Tibial artery (tissue), 4 donors: ENCODE measurements at regions not wholly inside any gene's neighbourhood (a gene's known extent, or its start where the extent isn't known, plus 50 kb on each side); places are given as distances from the start of the nearest gene placed in this dataset.

ENCODE experiments used
- DNase-seq, 2 donors: peaks; one replicate each; pipeline ENCODE4 v3.0.0-alpha.2; 2019
- H3K27ac ChIP-seq, 2 donors: fragments of 200-600 bp; sonication (generic) in 1 of 2; 1 replicate in 1 of 2; 2 replicates in 1 of 2; pipeline ENCODE4 v1.5.1; 2018 to 2019; ENCODE audit warnings: mild to moderate bottlenecking in 1 of 2
- H3K27me3 ChIP-seq, 2 donors: fragments of 200-600 bp; sonication (generic) in 1 of 2; one replicate each; pipeline versions ENCODE4 v1.5.1 to v1.6.0; 2016 to 2019
- H3K36me3 ChIP-seq, 3 donors: fragments of 200-600 bp; sonication (generic) in 2 of 3; one replicate each; pipeline ENCODE4 v1.5.1; 2016 to 2019; ENCODE audit warnings: mild to moderate bottlenecking in 2 of 3
- H3K4me1 ChIP-seq, 4 donors: fragments of 200-600 bp; sonication (generic) in 2 of 4; 1 replicate in 3 of 4; 2 replicates in 1 of 4; pipeline ENCODE4 v1.5.1; 2016 to 2019
- H3K4me3 ChIP-seq, 2 donors: fragments of 200-600 bp; sonication (generic) in 1 of 2; 1 replicate in 1 of 2; 2 replicates in 1 of 2; pipeline ENCODE4 v1.5.1; 2018 to 2019; ENCODE audit warnings: mild to moderate bottlenecking in 2 of 2
- H3K9me3 ChIP-seq, 3 donors: fragments of 200-600 bp; sonication (generic) in 1 of 3; one replicate each; pipeline ENCODE4 v1.5.1; 2016 to 2019
- intact Hi-C: fragments of 100-400 bp; cut with DNase I; formaldehyde crosslinking; loops from one replicate; pipeline ENCODE4 v1.15.0; 2023; ENCODE audit warnings: low total_unique reads
- TF ChIP-seq, protein P1 (sequence below), 2 experiments: fragments of 200-600 bp in 1 of 2; fragments of 450-650 bp in 1 of 2; IDR thresholded peaks; one replicate each; pipeline ENCODE4 v1.5.1; 2017 to 2019; ENCODE audit warnings: antibody characterized with exemption in 2 of 2, mild to moderate bottlenecking in 1 of 2, moderate library complexity in 1 of 2

DNA sequence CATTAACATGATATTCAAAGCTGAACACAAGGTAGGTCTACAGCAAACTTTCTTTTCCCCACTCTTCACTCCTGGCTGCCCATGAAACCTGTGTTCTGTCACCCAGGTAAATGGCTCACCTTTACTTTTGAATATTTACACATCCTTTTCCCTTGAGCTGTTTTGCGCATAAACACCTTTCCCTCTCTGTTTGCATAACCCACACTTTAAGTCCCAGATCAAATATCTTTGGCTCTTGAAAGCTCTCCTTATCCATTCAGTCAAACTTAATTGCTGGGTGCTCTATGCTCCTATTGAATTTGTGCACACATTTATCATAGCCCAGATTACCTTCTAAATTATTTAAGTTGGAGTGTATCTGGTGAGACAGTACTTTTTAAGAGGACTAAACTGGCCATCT lies 51.7 kb upstream of the ATP8A1 start:
- TF ChIP-seq, protein P1, sequence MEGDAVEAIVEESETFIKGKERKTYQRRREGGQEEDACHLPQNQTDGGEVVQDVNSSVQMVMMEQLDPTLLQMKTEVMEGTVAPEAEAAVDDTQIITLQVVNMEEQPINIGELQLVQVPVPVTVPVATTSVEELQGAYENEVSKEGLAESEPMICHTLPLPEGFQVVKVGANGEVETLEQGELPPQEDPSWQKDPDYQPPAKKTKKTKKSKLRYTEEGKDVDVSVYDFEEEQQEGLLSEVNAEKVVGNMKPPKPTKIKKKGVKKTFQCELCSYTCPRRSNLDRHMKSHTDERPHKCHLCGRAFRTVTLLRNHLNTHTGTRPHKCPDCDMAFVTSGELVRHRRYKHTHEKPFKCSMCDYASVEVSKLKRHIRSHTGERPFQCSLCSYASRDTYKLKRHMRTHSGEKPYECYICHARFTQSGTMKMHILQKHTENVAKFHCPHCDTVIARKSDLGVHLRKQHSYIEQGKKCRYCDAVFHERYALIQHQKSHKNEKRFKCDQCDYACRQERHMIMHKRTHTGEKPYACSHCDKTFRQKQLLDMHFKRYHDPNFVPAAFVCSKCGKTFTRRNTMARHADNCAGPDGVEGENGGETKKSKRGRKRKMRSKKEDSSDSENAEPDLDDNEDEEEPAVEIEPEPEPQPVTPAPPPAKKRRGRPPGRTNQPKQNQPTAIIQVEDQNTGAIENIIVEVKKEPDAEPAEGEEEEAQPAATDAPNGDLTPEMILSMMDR (IDR thresholded peaks at IDR 0.05): no peak
- no peaks in the 10 kb centered on the region for H3K4me1 ChIP-seq
- H3K4me3 ChIP-seq: no peak overlapping the region
- H3K27me3 ChIP-seq: no peaks in the 10 kb centered on the region
- DNase-seq: no peak
- intact Hi-C loops: no loop called here
- H3K9me3 ChIP-seq: no peaks in the 10 kb centered on the region
- H3K36me3 ChIP-seq: no peaks in the 10 kb centered on the region
- no peak overlapping the region for H3K27ac ChIP-seq
